ENCODE measurements at regions not wholly inside any gene's neighbourhood (a gene's known extent, or its start where the extent isn't known, plus 50 kb on each side); places are given as distances from the start of the nearest gene placed in this dataset.

DNA sequence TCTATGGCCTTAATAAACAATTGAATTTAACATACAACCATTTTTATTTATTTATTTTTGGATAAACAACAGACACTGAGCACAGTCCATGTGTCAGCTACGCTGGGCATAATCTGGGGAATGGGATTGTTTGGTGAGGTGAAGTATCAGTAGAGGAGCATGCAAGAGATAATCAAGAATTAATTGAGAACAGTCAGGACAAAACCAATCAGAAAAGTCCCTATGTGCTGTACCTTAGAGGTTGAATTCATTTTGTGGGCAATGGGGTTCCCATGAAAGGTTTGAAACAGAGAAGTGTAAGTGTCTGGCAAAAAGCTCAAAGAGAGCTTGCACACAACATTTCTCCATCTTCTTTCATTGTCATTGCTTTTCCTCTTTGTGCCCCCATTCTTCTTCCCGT, 198.2 kb downstream of the RNF144A start:
- TF ChIP-seq EZH2 (IDR thresholded peaks at IDR 0.05; ENCODE audit: borderline replicate concordance, insufficient read depth, low read length, poor library complexity, severe bottlenecking): no peak
- TF ChIP-seq, protein P1, sequence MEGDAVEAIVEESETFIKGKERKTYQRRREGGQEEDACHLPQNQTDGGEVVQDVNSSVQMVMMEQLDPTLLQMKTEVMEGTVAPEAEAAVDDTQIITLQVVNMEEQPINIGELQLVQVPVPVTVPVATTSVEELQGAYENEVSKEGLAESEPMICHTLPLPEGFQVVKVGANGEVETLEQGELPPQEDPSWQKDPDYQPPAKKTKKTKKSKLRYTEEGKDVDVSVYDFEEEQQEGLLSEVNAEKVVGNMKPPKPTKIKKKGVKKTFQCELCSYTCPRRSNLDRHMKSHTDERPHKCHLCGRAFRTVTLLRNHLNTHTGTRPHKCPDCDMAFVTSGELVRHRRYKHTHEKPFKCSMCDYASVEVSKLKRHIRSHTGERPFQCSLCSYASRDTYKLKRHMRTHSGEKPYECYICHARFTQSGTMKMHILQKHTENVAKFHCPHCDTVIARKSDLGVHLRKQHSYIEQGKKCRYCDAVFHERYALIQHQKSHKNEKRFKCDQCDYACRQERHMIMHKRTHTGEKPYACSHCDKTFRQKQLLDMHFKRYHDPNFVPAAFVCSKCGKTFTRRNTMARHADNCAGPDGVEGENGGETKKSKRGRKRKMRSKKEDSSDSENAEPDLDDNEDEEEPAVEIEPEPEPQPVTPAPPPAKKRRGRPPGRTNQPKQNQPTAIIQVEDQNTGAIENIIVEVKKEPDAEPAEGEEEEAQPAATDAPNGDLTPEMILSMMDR (IDR thresholded peaks at IDR 0.05; ENCODE audit: poor library complexity, severe bottlenecking): no peak
- no peak for TF ChIP-seq EP300 (conservative IDR thresholded peaks at IDR 0.05; ENCODE audit: poor library complexity, severe bottlenecking)
- TF ChIP-seq RAD21 (conservative IDR thresholded peaks at IDR 0.05): no peak
- TF ChIP-seq POLR2AphosphoS5 (IDR thresholded peaks at IDR 0.05): no peak
- TF ChIP-seq, protein P2, sequence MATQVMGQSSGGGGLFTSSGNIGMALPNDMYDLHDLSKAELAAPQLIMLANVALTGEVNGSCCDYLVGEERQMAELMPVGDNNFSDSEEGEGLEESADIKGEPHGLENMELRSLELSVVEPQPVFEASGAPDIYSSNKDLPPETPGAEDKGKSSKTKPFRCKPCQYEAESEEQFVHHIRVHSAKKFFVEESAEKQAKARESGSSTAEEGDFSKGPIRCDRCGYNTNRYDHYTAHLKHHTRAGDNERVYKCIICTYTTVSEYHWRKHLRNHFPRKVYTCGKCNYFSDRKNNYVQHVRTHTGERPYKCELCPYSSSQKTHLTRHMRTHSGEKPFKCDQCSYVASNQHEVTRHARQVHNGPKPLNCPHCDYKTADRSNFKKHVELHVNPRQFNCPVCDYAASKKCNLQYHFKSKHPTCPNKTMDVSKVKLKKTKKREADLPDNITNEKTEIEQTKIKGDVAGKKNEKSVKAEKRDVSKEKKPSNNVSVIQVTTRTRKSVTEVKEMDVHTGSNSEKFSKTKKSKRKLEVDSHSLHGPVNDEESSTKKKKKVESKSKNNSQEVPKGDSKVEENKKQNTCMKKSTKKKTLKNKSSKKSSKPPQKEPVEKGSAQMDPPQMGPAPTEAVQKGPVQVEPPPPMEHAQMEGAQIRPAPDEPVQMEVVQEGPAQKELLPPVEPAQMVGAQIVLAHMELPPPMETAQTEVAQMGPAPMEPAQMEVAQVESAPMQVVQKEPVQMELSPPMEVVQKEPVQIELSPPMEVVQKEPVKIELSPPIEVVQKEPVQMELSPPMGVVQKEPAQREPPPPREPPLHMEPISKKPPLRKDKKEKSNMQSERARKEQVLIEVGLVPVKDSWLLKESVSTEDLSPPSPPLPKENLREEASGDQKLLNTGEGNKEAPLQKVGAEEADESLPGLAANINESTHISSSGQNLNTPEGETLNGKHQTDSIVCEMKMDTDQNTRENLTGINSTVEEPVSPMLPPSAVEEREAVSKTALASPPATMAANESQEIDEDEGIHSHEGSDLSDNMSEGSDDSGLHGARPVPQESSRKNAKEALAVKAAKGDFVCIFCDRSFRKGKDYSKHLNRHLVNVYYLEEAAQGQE (IDR thresholded peaks at IDR 0.05; ENCODE audit: borderline replicate concordance): no peak
- TF ChIP-seq TAF1 (IDR thresholded peaks at IDR 0.05; ENCODE audit: low read depth): no peak
- TF ChIP-seq MXI1 (conservative IDR thresholded peaks at IDR 0.05; ENCODE audit: poor library complexity, severe bottlenecking): no peak
- no peak for TF ChIP-seq SMC3 (conservative IDR thresholded peaks at IDR 0.05; ENCODE audit: poor library complexity)

Data from neural cell (in vitro differentiated cells).